BLaER1 treated with 17β-estradiol and CSF1 and Interleukin-3, amounts not matched to agents 10 nM and 100 nM (cell line): ENCODE measurements at regions not wholly inside any gene's neighbourhood (a gene's known extent, or its start where the extent isn't known, plus 50 kb on each side); places are given as distances from the start of the nearest gene placed in this dataset.

Source experiments
- H3K27ac ChIP-seq, 11 experiments: shearing (Covaris generic); formaldehyde crosslinking; 2 replicates each; pipeline ENCODE4 v1.8.1; 2022
- H3K27me3 ChIP-seq, 11 experiments: shearing (Covaris generic); formaldehyde crosslinking; 2 replicates each; pipeline ENCODE4 v1.8.1; 2022
- H3K36me3 ChIP-seq, 11 experiments: shearing (Covaris generic); formaldehyde crosslinking; 2 replicates each; pipeline ENCODE4 v1.8.1; 2022
- H3K4me1 ChIP-seq, 10 experiments: shearing (Covaris generic); formaldehyde crosslinking; 2 replicates each; pipeline ENCODE4 v1.8.1; 2022
- H3K4me2 ChIP-seq, 11 experiments: shearing (Covaris generic); formaldehyde crosslinking; 2 replicates each; pipeline ENCODE4 v1.8.1; 2022
- H3K4me3 ChIP-seq, 10 experiments: shearing (Covaris generic); formaldehyde crosslinking; 2 replicates each; pipeline ENCODE4 v1.8.1; 2022
- H3K9ac ChIP-seq, 11 experiments: shearing (Covaris generic); formaldehyde crosslinking; 2 replicates each; pipeline ENCODE4 v1.8.1; 2022
- H3K9me3 ChIP-seq, 11 experiments: shearing (Covaris generic); formaldehyde crosslinking; replicated peaks in 1 of 11; 2 replicates each; pipeline ENCODE4 v1.8.1; 2022
- H4K20me1 ChIP-seq, 11 experiments: shearing (Covaris generic); formaldehyde crosslinking; 2 replicates each; pipeline ENCODE4 v1.8.1; 2022
- Cebpa-rat ChIP-seq, 11 experiments: shearing (Covaris generic); IDR thresholded peaks; 2 replicates each; pipeline ENCODE4 v1.8.1; 2022

GRCh38 chr18:1049173-1049572 is 144.5 kb downstream of the ADCYAP1 start:
- Histone ChIP-seq H3K9ac (no peak overlapping the region), H3K4me3 (no peak overlapping the region), H4K20me1 (no peaks in the 10 kb centered on the region)

GRCh38 chr18:1050012-1050657 is 145.5 kb downstream of the ADCYAP1 start:
- no peak overlapping the region for H3K27ac ChIP-seq
- TF ChIP-seq Cebpa-rat (IDR thresholded peaks at IDR 0.05): no peak
- H3K4me1 ChIP-seq: no peaks in the 10 kb centered on the region
- no peak overlapping the region for H3K4me2 ChIP-seq
- no peak overlapping the region for H3K9ac ChIP-seq
- H3K36me3 ChIP-seq: no peaks in the 10 kb centered on the region
- no peak overlapping the region for H3K4me3 ChIP-seq
- no peaks in the 10 kb centered on the region for H4K20me1 ChIP-seq
- H3K9me3 ChIP-seq: no peaks in the 10 kb centered on the region
- no peaks in the 10 kb centered on the region for H3K27me3 ChIP-seq

More at GRCh38 chr18:1049173-1049572, 144.5 kb downstream of the ADCYAP1 start:
- Histone ChIP-seq H3K4me1 (no peaks in the 10 kb centered on the region), H3K9me3 (no peaks in the 10 kb centered on the region), H3K27me3 (no peaks in the 10 kb centered on the region), H3K36me3 (no peaks in the 10 kb centered on the region), H3K4me2 (no peak overlapping the region), H3K27ac (no peak overlapping the region)
- no peak for TF ChIP-seq Cebpa-rat (IDR thresholded peaks at IDR 0.05)

DNA sequence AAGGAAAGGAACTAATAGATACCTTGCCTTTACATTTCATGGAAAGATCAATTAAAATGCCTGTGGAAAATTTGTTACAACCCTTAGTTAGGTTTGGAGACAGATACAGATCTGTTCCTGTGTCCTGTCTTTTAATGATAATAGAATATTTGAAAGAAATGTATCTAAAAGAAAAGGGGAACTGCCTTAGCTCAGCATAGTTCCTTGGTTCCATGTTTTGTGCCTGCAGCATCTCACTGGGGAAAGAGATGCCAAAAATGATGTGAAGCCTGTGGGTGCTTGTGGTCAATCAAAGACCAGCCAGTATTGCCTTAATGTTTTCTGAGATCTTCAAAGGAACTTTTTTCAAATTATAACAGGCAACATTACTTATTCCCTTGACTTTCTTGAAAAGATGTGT is 147.6 kb downstream of the ADCYAP1 start:
- Histone ChIP-seq H3K4me1 (no peaks in the 10 kb centered on the region), H3K27ac (no peak overlapping the region), H3K9me3 (peaks cover 5 to 12% (median 8%) of the 10 kb centered on the region in 11 experiments; a peak in 21 of 22 replicates), H4K20me1 (no peaks in the 10 kb centered on the region), H3K27me3 (no peaks in the 10 kb centered on the region), H3K9ac (no peak overlapping the region), H3K4me3 (no peak overlapping the region), H3K36me3 (no peaks in the 10 kb centered on the region), H3K4me2 (no peak overlapping the region)
- no peak for TF ChIP-seq Cebpa-rat (IDR thresholded peaks at IDR 0.05)

GRCh38 chr18:1053331-1054315 is 149.0 kb downstream of the ADCYAP1 start:
- H3K27ac ChIP-seq: no peak overlapping the region
- H3K4me2 ChIP-seq: no peak overlapping the region
- peaks cover 7 to 21% (median 11%) of the 10 kb centered on the region in 11 experiments; a peak in 21 of 22 replicates for H3K9me3 ChIP-seq
- no peak overlapping the region for H3K4me3 ChIP-seq
- no peak overlapping the region for H3K9ac ChIP-seq
- no peaks in the 10 kb centered on the region for H3K4me1 ChIP-seq
- H3K27me3 ChIP-seq: no peaks in the 10 kb centered on the region
- H4K20me1 ChIP-seq: no peaks in the 10 kb centered on the region
- no peak for TF ChIP-seq Cebpa-rat (IDR thresholded peaks at IDR 0.05)
- H3K36me3 ChIP-seq: no peaks in the 10 kb centered on the region

DNA sequence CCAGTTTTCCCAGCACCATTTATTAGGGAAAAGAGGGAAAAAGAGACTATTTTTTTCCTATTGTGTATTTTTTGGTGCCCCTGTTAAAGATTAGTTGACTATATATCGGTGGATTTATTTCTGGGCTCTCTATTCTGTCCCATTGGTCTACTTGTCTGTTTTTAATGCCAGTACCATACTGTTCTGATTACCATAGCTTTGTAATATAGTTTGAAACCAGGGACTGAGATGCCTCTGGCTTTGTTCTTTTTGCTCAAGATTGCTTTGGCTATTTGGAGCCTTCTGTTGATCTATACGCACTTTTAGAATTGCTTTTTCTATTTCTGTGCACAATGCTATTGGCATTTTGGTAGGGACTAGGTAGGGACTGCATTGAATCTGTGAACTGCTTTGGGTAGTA is 151.7 kb downstream of the ADCYAP1 start:
- Histone ChIP-seq H3K9ac (no peak overlapping the region), H3K27me3 (no peaks in the 10 kb centered on the region), H3K9me3 (peaks cover 8 to 27% (median 15%) of the 10 kb centered on the region in 11 experiments; a peak in 21 of 22 replicates), H3K4me1 (no peaks in the 10 kb centered on the region), H3K4me2 (no peak overlapping the region), H3K36me3 (no peaks in the 10 kb centered on the region), H3K4me3 (no peak overlapping the region), H3K27ac (no peak overlapping the region), H4K20me1 (no peaks in the 10 kb centered on the region)
- no peak for TF ChIP-seq Cebpa-rat (IDR thresholded peaks at IDR 0.05)

- H3K27ac ChIP-seq: no peak overlapping the region
- H3K36me3 ChIP-seq: no peaks in the 10 kb centered on the region
- H3K9me3 ChIP-seq: peaks cover 11 to 27% (median 15%) of the 10 kb centered on the region in 11 experiments; a peak in 21 of 22 replicates
- no peaks in the 10 kb centered on the region for H4K20me1 ChIP-seq
- H3K4me1 ChIP-seq: no peaks in the 10 kb centered on the region
- no peak for TF ChIP-seq Cebpa-rat (IDR thresholded peaks at IDR 0.05)
- no peak overlapping the region for H3K9ac ChIP-seq
- H3K4me3 ChIP-seq: no peak overlapping the region
- H3K27me3 ChIP-seq: no peaks in the 10 kb centered on the region
- H3K4me2 ChIP-seq: no peak overlapping the region
Observed at GRCh38 chr18:1057367-1057766, 152.7 kb downstream of the ADCYAP1 start.

DNA sequence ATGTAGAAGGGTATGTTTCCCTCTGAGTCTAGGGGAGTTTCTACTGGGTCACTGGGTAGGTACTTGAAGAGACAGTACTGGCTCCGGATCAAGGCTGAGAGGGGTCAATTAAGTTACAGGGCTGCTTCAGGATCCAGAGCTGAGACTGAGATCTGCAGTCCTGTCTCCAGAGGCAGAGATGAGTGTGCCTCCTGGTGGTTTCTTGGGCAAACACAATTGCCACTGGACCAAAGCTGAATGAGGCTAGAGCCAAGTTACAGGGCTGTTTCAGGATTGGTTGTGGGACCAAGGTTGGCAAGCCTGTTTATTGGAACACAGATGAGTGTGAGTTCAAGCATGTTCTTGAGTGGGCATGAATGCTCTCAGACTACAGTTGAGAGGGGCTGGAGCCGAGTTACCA is 157.9 kb downstream of the ADCYAP1 start:
- no peaks in the 10 kb centered on the region for H3K4me1 ChIP-seq
- no peak overlapping the region for H3K4me2 ChIP-seq
- no peaks in the 10 kb centered on the region for H3K27me3 ChIP-seq
- no peak overlapping the region for H3K9ac ChIP-seq
- no peak overlapping the region for H3K27ac ChIP-seq
- H3K36me3 ChIP-seq: no peaks in the 10 kb centered on the region
- H3K9me3 ChIP-seq: peaks cover 3 to 19% (median 6%) of the 10 kb centered on the region in 11 experiments; a peak in 10 of 22 replicates
- TF ChIP-seq Cebpa-rat (IDR thresholded peaks at IDR 0.05): no peak
- no peak overlapping the region for H3K4me3 ChIP-seq
- H4K20me1 ChIP-seq: no peaks in the 10 kb centered on the region

- Histone ChIP-seq H3K4me1 (no peaks in the 10 kb centered on the region), H3K4me3 (no peak overlapping the region), H3K9me3 (no peaks in the 10 kb centered on the region), H3K27ac (no peak overlapping the region), H3K36me3 (no peaks in the 10 kb centered on the region), H4K20me1 (no peaks in the 10 kb centered on the region), H3K27me3 (no peaks in the 10 kb centered on the region), H3K9ac (no peak overlapping the region), H3K4me2 (no peak overlapping the region)
- no peak for TF ChIP-seq Cebpa-rat (IDR thresholded peaks at IDR 0.05)
Observed at GRCh38 chr18:1075322-1075721, 170.7 kb downstream of the ADCYAP1 start.

GRCh38 chr18:1075876-1076275 is 171.2 kb downstream of the ADCYAP1 start:
- no peaks in the 10 kb centered on the region for H4K20me1 ChIP-seq
- H3K9ac ChIP-seq: no peak overlapping the region
- no peak overlapping the region for H3K4me3 ChIP-seq
- H3K4me2 ChIP-seq: no peak overlapping the region
- no peak for TF ChIP-seq Cebpa-rat (IDR thresholded peaks at IDR 0.05)
- no peaks in the 10 kb centered on the region for H3K4me1 ChIP-seq
- no peaks in the 10 kb centered on the region for H3K27me3 ChIP-seq
- no peak overlapping the region for H3K27ac ChIP-seq
- no peaks in the 10 kb centered on the region for H3K36me3 ChIP-seq
- H3K9me3 ChIP-seq: no peaks in the 10 kb centered on the region
